Thyroid gland (tissue), 4 donors: ENCODE measurements at regions not wholly inside any gene's neighbourhood (a gene's known extent, or its start where the extent isn't known, plus 50 kb on each side); places are given as distances from the start of the nearest gene placed in this dataset.

Experiments used
- CTCF ChIP-seq, 6 experiments: fragments of 200-600 bp in 3 of 6; fragments of 450-650 bp in 3 of 6; sonication (generic) in 3 of 6; IDR thresholded peaks; one replicate each; pipeline ENCODE4 v1.5.1; 2016 to 2019; ENCODE audit warnings: antibody characterized with exemption in 6 of 6, mild to moderate bottlenecking in 2 of 6, inconsistent platforms in 1 of 6, moderate library complexity in 1 of 6
- POLR2A ChIP-seq, 2 donors: fragments of 450-650 bp; IDR thresholded peaks; one replicate each; pipeline ENCODE4 v1.6.1; 2017; ENCODE audit warnings: antibody characterized with exemption in 2 of 2, mild to moderate bottlenecking in 2 of 2, moderate library complexity in 1 of 2

- TF ChIP-seq POLR2A (IDR thresholded peaks at IDR 0.05) (no peak), CTCF (IDR thresholded peaks at IDR 0.05) (no peak)
These were observed 215.2 kb upstream of the NOCT start for GRCh38 chr4:138800421-138800820.
